ENCODE measurements at regions not wholly inside any gene's neighbourhood (a gene's known extent, or its start where the extent isn't known, plus 50 kb on each side); places are given as distances from the start of the nearest gene placed in this dataset.

DNA sequence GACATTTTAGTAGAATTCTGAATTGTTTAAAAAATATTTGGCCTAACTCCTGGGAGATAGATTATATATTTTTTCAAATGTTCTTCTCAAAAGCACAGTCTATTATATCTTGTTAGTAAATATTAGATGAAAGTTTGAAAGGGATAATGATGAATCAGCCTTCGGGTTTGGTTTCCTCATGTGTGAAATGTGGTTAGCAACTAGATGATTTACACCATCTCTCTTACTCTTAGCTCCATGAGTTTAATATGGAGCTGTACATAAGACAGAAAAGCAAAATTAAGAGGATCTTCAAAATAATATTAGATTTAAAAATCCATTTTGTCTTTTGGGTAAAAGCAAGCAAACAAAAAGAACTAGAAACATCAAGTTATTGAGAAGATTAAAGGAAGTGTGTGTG is 120.8 kb upstream of the SFRP2 start:
- H3K27me3 ChIP-seq: no peaks in the 10 kb centered on the region
- 63 to 64% methylated on average over 1 of the region's 1 CpG for WGBS, 2 donors
- ATAC-seq (no peak), DNase-seq (no peak)
- H3K27ac ChIP-seq: no peak overlapping the region
- no peak overlapping the region for H3K4me3 ChIP-seq
- intact Hi-C loops (cut with DNase I): no loop called here
- H3K4me1 ChIP-seq: no peaks in the 10 kb centered on the region
- H3K36me3 ChIP-seq (replicated peaks in 1 of 2; ENCODE audit: insufficient read depth in 1 of 2, low read depth in 2 of 2): no peaks in the 10 kb centered on the region
- no peak for TF ChIP-seq POLR2A (IDR thresholded peaks at IDR 0.05)
- TF ChIP-seq, protein P1, sequence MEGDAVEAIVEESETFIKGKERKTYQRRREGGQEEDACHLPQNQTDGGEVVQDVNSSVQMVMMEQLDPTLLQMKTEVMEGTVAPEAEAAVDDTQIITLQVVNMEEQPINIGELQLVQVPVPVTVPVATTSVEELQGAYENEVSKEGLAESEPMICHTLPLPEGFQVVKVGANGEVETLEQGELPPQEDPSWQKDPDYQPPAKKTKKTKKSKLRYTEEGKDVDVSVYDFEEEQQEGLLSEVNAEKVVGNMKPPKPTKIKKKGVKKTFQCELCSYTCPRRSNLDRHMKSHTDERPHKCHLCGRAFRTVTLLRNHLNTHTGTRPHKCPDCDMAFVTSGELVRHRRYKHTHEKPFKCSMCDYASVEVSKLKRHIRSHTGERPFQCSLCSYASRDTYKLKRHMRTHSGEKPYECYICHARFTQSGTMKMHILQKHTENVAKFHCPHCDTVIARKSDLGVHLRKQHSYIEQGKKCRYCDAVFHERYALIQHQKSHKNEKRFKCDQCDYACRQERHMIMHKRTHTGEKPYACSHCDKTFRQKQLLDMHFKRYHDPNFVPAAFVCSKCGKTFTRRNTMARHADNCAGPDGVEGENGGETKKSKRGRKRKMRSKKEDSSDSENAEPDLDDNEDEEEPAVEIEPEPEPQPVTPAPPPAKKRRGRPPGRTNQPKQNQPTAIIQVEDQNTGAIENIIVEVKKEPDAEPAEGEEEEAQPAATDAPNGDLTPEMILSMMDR (IDR thresholded peaks at IDR 0.05): no peak
- no peaks in the 10 kb centered on the region for H3K9me3 ChIP-seq

DNA sequence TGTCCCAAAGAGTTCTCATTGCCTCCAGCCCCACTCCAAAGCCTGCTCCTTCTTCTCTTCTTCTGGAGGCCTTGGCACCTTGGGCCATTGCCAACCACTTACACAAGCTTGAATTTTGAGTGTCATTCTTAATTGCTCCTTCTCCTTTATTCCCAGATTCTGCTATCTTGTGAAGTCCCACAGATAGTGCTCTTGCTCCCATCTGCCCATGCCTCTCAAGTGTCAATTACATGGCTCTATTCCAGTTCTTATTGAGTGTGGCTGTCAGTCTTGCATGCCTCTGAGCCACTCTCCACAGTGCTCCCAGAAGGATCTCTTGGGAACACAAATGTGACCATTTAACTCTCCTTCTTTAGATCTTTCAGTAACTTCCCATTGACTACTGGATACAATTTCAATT is 117.3 kb upstream of the SFRP2 start:
- H3K27me3 ChIP-seq: no peaks in the 10 kb centered on the region

DNA sequence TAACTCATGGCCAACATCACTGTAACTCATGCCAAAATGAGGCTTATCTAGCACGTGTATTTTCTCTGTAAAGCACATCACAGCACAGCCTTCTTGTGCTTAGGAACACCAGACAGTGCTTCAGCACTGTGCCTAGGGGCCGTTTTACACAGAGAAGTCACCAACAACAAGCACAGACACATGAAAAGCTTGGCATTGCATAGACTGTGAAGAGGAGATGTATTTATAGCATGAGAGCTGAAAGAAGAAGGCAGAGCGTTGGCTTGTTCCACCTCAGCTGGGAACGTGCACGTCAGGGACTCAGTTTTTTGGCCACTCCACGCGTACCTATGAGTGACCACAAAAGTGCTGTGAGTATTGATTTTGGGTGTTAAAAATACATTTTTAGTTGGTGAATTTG is 116.3 kb upstream of the SFRP2 start:
- no peaks in the 10 kb centered on the region for H3K36me3 ChIP-seq (replicated peaks in 1 of 2; ENCODE audit: insufficient read depth in 1 of 2, low read depth in 2 of 2)
- H3K4me3 ChIP-seq: no peak overlapping the region
- TF ChIP-seq POLR2A (IDR thresholded peaks at IDR 0.05): no peak
- TF ChIP-seq, protein P1 (IDR thresholded peaks at IDR 0.05): no peak
- 70 to 71% methylated on average over 7 of the region's 7 CpGs for WGBS, 2 donors
- DNase-seq: no peak
- intact Hi-C loops (cut with DNase I): no loop called here
- no peaks in the 10 kb centered on the region for H3K9me3 ChIP-seq
- no peaks in the 10 kb centered on the region for H3K27me3 ChIP-seq
- H3K27ac ChIP-seq: no peak overlapping the region
- H3K4me1 ChIP-seq: no peaks in the 10 kb centered on the region
- no peak for ATAC-seq

More for the DNA sequence above, 117.3 kb upstream of the SFRP2 start:
- H3K4me1 ChIP-seq: no peaks in the 10 kb centered on the region
- no peak for DNase-seq
- H3K36me3 ChIP-seq (replicated peaks in 1 of 2; ENCODE audit: insufficient read depth in 1 of 2, low read depth in 2 of 2): no peaks in the 10 kb centered on the region
- TF ChIP-seq, protein P1 (IDR thresholded peaks at IDR 0.05): no peak
- no peak for TF ChIP-seq POLR2A (IDR thresholded peaks at IDR 0.05)
- H3K27ac ChIP-seq: no peak overlapping the region
- ATAC-seq: no peak
- H3K9me3 ChIP-seq: no peaks in the 10 kb centered on the region
- intact Hi-C loops (cut with DNase I): no loop called here
- H3K4me3 ChIP-seq: no peak overlapping the region

DNA sequence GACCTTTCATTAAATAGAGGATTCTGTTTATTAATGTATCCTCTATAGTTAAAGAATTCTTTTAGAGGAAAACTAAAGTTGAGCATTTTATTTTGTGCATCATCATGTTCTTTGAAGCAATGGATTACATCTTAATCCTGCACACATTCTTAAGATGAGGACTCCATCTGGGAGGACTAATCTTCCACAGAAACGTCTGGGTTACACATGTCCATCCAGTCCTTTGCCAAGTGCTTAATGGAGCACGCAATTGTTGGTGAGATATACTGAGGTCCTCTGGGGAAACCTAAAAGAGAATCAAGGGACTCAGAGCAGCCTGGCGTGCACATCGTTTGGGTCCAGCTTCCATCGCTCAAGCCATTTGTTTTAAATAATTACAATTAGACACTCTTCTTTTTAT is 115.1 kb upstream of the SFRP2 start:
- Histone ChIP-seq H3K4me3 (no peak overlapping the region), H3K27me3 (no peaks in the 10 kb centered on the region), H3K27ac (no peak overlapping the region), H3K36me3 (replicated peaks in 1 of 2; ENCODE audit: insufficient read depth in 1 of 2, low read depth in 2 of 2) (no peaks in the 10 kb centered on the region), H3K9me3 (no peaks in the 10 kb centered on the region), H3K4me1 (no peaks in the 10 kb centered on the region)
- WGBS, 2 donors: 74% methylated on average over 5 of the region's 5 CpGs
- intact Hi-C loops (cut with DNase I): no loop called here
- no peak for DNase-seq
- no peak for TF ChIP-seq POLR2A (IDR thresholded peaks at IDR 0.05)
- TF ChIP-seq, protein P1 (IDR thresholded peaks at IDR 0.05): no peak
- no peak for ATAC-seq

DNA sequence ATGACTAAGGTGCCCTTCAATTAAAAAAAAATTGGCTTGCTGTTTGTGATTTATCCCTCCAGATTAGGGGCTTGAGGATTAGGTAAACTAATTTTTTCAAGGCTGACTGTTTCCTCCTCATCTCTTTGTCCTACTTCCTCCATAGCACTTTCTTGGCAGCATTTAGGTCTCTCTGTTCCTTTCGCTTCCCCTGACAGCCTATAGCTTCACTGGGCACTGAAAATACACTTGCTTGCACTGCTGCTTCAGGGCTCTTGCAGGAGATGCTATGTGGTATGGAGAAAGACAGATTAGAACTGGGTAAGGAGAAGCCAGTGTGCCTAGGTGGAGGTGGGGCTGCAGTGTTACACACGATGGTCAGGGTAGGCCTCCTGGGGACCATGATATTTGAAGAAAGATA is 112.3 kb upstream of the SFRP2 start:
- WGBS, 2 donors: 82 to 83% methylated on average over 2 of the region's 2 CpGs
- Histone ChIP-seq H3K36me3 (replicated peaks in 1 of 2; ENCODE audit: insufficient read depth in 1 of 2, low read depth in 2 of 2) (no peaks in the 10 kb centered on the region), H3K4me3 (no peak overlapping the region)

More for the DNA sequence above, 112.3 kb upstream of the SFRP2 start:
- no peak for TF ChIP-seq POLR2A (IDR thresholded peaks at IDR 0.05)
- TF ChIP-seq, protein P1 (IDR thresholded peaks at IDR 0.05): no peak
- H3K27ac ChIP-seq: no peak overlapping the region
- ATAC-seq (no peak), DNase-seq (no peak)
- H3K4me1 ChIP-seq: no peaks in the 10 kb centered on the region
- H3K27me3 ChIP-seq: no peaks in the 10 kb centered on the region
- intact Hi-C loops (cut with DNase I): no loop called here
- no peaks in the 10 kb centered on the region for H3K9me3 ChIP-seq
